ENCODE measurements at regions not wholly inside any gene's neighbourhood (a gene's known extent, or its start where the extent isn't known, plus 50 kb on each side); places are given as distances from the start of the nearest gene placed in this dataset.

GRCh38 chr18:65049586-65049985 lies 701.2 kb upstream of the CDH7 start:
- TF ChIP-seq, protein P1, sequence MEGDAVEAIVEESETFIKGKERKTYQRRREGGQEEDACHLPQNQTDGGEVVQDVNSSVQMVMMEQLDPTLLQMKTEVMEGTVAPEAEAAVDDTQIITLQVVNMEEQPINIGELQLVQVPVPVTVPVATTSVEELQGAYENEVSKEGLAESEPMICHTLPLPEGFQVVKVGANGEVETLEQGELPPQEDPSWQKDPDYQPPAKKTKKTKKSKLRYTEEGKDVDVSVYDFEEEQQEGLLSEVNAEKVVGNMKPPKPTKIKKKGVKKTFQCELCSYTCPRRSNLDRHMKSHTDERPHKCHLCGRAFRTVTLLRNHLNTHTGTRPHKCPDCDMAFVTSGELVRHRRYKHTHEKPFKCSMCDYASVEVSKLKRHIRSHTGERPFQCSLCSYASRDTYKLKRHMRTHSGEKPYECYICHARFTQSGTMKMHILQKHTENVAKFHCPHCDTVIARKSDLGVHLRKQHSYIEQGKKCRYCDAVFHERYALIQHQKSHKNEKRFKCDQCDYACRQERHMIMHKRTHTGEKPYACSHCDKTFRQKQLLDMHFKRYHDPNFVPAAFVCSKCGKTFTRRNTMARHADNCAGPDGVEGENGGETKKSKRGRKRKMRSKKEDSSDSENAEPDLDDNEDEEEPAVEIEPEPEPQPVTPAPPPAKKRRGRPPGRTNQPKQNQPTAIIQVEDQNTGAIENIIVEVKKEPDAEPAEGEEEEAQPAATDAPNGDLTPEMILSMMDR (IDR thresholded peaks at IDR 0.05; ENCODE audit: low read depth, low read length), result no peak
- no peak for TF ChIP-seq EZH2phosphoT487 (IDR thresholded peaks at IDR 0.05; ENCODE audit: low read depth)

Data from OCI-LY3 (cell line).